Spleen (tissue), 11 donors: ENCODE measurements at regions not wholly inside any gene's neighbourhood (a gene's known extent, or its start where the extent isn't known, plus 50 kb on each side); places are given as distances from the start of the nearest gene placed in this dataset.

Experiments
- DNase-seq: peaks from one replicate; pipeline ENCODE4 v3.0.0-alpha.2; 2020
- H3K27ac ChIP-seq, 8 donors: fragments of 200-600 bp; sonication (generic) in 7 of 8; 1 replicate in 4 of 8; 2 replicates in 4 of 8; pipeline versions ENCODE4 v1.5.0 to v1.8.0; 2016 to 2021; ENCODE audit warnings: inconsistent platforms in 4 of 8, mild to moderate bottlenecking in 4 of 8, moderate library complexity in 1 of 8
- H3K27me3 ChIP-seq, 7 donors: fragments of 200-600 bp; sonication (generic) in 6 of 7; replicated peaks in 1 of 7; 1 replicate in 4 of 7; 2 replicates in 3 of 7; pipeline versions ENCODE4 v1.5.0 to v1.8.0; 2016 to 2021; ENCODE audit warnings: inconsistent platforms in 3 of 7, mild to moderate bottlenecking in 1 of 7
- H3K36me3 ChIP-seq, 6 donors: fragments of 200-600 bp; sonication (generic) in 5 of 6; 1 replicate in 4 of 6; 2 replicates in 2 of 6; pipeline versions ENCODE4 v1.5.0 to v1.8.0; 2016 to 2021; ENCODE audit warnings: inconsistent platforms in 2 of 6
- H3K4me1 ChIP-seq, 6 donors: fragments of 200-600 bp; sonication (generic) in 5 of 6; 1 replicate in 3 of 6; 2 replicates in 3 of 6; pipeline versions ENCODE4 v1.5.0 to v1.8.0; 2016 to 2021; ENCODE audit warnings: inconsistent platforms in 3 of 6
- H3K4me3 ChIP-seq, 8 donors: fragments of 200-600 bp; sonication (generic) in 7 of 8; 1 replicate in 4 of 8; 2 replicates in 4 of 8; pipeline versions ENCODE4 v1.5.0 to v1.8.0; 2016 to 2021; ENCODE audit warnings: inconsistent platforms in 4 of 8, mild to moderate bottlenecking in 4 of 8, moderate library complexity in 2 of 8
- H3K9me3 ChIP-seq, 8 donors: fragments of 200-600 bp; sonication (generic) in 7 of 8; 1 replicate in 4 of 8; 2 replicates in 4 of 8; pipeline versions ENCODE4 v1.5.0 to v1.8.0; 2016 to 2021; ENCODE audit warnings: inconsistent platforms in 4 of 8
- POLR2A ChIP-seq, 3 donors: fragments of 450-650 bp; IDR thresholded peaks; one replicate each; pipeline ENCODE4 v1.5.1; 2017; ENCODE audit warnings: antibody characterized with exemption in 3 of 3, mild to moderate bottlenecking in 1 of 3
- POLR2AphosphoS5 ChIP-seq, 3 donors: sonication (generic); formaldehyde crosslinking; IDR thresholded peaks; one replicate each; pipeline ENCODE4 v1.5.1; 2017; ENCODE audit warnings: antibody characterized with exemption in 3 of 3
- whole genome bisulfite sequencing, 5 donors: extraction: QIAGEN DNeasy Blood & Tissue Kit in 3 of 5; methylation state at CpG; one replicate each; pipeline versions ENCODE4 v1.1.5 to v1.1.7; 2013 to 2018; 5-methylcytosine and 5-hydroxymethylcytosine counted together
- intact Hi-C: fragments of 100-400 bp; cut with DNase I; formaldehyde crosslinking; loops from one replicate; pipeline ENCODE4 v1.15.0; 2023; ENCODE audit warnings: low total_unique reads
- TF ChIP-seq, protein P1 (sequence below), 11 experiments: fragments of 200-600 bp in 7 of 11; fragments of 450-650 bp in 4 of 11; sonication (generic) in 4 of 11; IDR thresholded peaks in 8 of 11; conservative IDR thresholded peaks in 3 of 11; 1 replicate in 7 of 11; 2 replicates in 4 of 11; pipeline versions ENCODE4 v1.4.0 to v1.8.0; 2016 to 2021; ENCODE audit warnings: antibody characterized with exemption in 11 of 11, inconsistent platforms in 4 of 11, mild to moderate bottlenecking in 1 of 11
- donor health status: healthy with polysubstance abuse.
- donor health status: DM: no; HTN: no; CAD: no; lungs with moderate emphysema.
- donor health status: DM: no; HTN: no; CAD: no.
- donor health status: Bipolar disorder and iron deficiency.
- donor health status: healthy.
- donor health status: DM: no; HTN: no; CAD: no.
- donor health status: DM: yes; HTN: yes; CAD: no.

- 70 to 84% (median 81%) methylated on average over 4 of the region's 4 CpGs for WGBS, 5 donors
- intact Hi-C loops: no loop called here
These were observed 403.7 kb upstream of the MEIS1 start for GRCh38 chr2:66031236-66031635.

DNA sequence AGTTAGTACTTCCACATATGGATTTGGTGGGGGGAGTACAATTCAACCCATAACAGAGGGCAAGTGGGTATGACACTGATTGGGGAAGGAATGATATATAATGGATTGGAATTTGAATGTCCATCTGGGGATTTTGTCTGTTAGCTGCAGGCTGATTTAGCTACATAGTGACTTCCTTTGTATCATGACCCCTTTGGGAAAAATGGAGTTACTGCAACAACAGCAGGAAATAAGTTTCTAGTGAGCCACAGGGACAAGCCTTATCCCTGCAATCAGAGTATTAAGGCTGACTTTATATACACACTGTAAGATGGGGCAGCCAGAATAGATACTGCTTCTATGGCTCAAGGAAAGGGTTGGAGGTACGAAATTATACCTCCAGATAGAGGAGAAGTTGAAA is 404.4 kb upstream of the MEIS1 start:
- Histone ChIP-seq H3K9me3 (no peaks in the 10 kb centered on the region), H3K4me1 (no peaks in the 10 kb centered on the region), H3K27me3 (no peaks in the 10 kb centered on the region), H3K4me3 (no peak overlapping the region), H3K36me3 (no peaks in the 10 kb centered on the region), H3K27ac (no peak overlapping the region)
- TF ChIP-seq POLR2A (IDR thresholded peaks at IDR 0.05): no peak
- TF ChIP-seq, protein P1, sequence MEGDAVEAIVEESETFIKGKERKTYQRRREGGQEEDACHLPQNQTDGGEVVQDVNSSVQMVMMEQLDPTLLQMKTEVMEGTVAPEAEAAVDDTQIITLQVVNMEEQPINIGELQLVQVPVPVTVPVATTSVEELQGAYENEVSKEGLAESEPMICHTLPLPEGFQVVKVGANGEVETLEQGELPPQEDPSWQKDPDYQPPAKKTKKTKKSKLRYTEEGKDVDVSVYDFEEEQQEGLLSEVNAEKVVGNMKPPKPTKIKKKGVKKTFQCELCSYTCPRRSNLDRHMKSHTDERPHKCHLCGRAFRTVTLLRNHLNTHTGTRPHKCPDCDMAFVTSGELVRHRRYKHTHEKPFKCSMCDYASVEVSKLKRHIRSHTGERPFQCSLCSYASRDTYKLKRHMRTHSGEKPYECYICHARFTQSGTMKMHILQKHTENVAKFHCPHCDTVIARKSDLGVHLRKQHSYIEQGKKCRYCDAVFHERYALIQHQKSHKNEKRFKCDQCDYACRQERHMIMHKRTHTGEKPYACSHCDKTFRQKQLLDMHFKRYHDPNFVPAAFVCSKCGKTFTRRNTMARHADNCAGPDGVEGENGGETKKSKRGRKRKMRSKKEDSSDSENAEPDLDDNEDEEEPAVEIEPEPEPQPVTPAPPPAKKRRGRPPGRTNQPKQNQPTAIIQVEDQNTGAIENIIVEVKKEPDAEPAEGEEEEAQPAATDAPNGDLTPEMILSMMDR (IDR thresholded peaks at IDR 0.05 in 8 of 11, conservative IDR thresholded peaks at IDR 0.05 in 3 of 11): no peak
- DNase-seq: no peak
- 42 to 86% (median 58%) methylated on average over 1 of the region's 1 CpG for WGBS, 5 donors
- intact Hi-C loops: no loop called here

More at GRCh38 chr2:66031236-66031635, 403.7 kb upstream of the MEIS1 start:
- Histone ChIP-seq H3K36me3 (no peaks in the 10 kb centered on the region), H3K4me3 (no peak overlapping the region), H3K27ac (no peak overlapping the region), H3K27me3 (no peaks in the 10 kb centered on the region), H3K4me1 (no peaks in the 10 kb centered on the region), H3K9me3 (no peaks in the 10 kb centered on the region)
- TF ChIP-seq POLR2A (IDR thresholded peaks at IDR 0.05) (no peak), POLR2AphosphoS5 (IDR thresholded peaks at IDR 0.05) (no peak)
- TF ChIP-seq, protein P1 (IDR thresholded peaks at IDR 0.05 in 8 of 11, conservative IDR thresholded peaks at IDR 0.05 in 3 of 11): no peak
- no peak for DNase-seq

- H3K4me3 ChIP-seq: no peak overlapping the region
- no peaks in the 10 kb centered on the region for H3K27me3 ChIP-seq
- no peak for TF ChIP-seq POLR2A (IDR thresholded peaks at IDR 0.05)
- TF ChIP-seq, protein P1 (IDR thresholded peaks at IDR 0.05 in 8 of 11, conservative IDR thresholded peaks at IDR 0.05 in 3 of 11): no peak
- no peak for TF ChIP-seq POLR2AphosphoS5 (IDR thresholded peaks at IDR 0.05)
- no peak for DNase-seq
- intact Hi-C loops: no loop called here
- H3K27ac ChIP-seq: no peak overlapping the region
- no peaks in the 10 kb centered on the region for H3K36me3 ChIP-seq
- H3K9me3 ChIP-seq: no peaks in the 10 kb centered on the region
- WGBS, 5 donors: 70 to 82% (median 74%) methylated on average over 6 of the region's 6 CpGs
- no peaks in the 10 kb centered on the region for H3K4me1 ChIP-seq
These were observed 410.5 kb upstream of the MEIS1 start for GRCh38 chr2:66024391-66024790.

- TF ChIP-seq POLR2AphosphoS5 (IDR thresholded peaks at IDR 0.05) (no peak), POLR2A (IDR thresholded peaks at IDR 0.05) (no peak)
- TF ChIP-seq, protein P1 (IDR thresholded peaks at IDR 0.05 in 8 of 11, conservative IDR thresholded peaks at IDR 0.05 in 3 of 11): no peak
- H3K27ac ChIP-seq: no peak overlapping the region
- H3K27me3 ChIP-seq: no peaks in the 10 kb centered on the region
- intact Hi-C loops: no loop called here
- no peak for DNase-seq
- no peak overlapping the region for H3K4me3 ChIP-seq
- no peaks in the 10 kb centered on the region for H3K4me1 ChIP-seq
- H3K9me3 ChIP-seq: no peaks in the 10 kb centered on the region
- 28 to 62% (median 53%) methylated on average over 1 of the region's 1 CpG for WGBS, 5 donors
- no peaks in the 10 kb centered on the region for H3K36me3 ChIP-seq
These were observed 413.6 kb upstream of the MEIS1 start for GRCh38 chr2:66021296-66021695.
